GM21360 (cell line): ENCODE measurements at regions not wholly inside any gene's neighbourhood (a gene's known extent, or its start where the extent isn't known, plus 50 kb on each side); places are given as distances from the start of the nearest gene placed in this dataset.
A peak's percentile ranks its signal among the peaks of the same experiment; 100 is the strongest.

Source experiments
- ATAC-seq: cut with Tn5 transposase; IDR thresholded peaks from one replicate; pipeline ENCODE4 v1.9.1; 2021; ENCODE audit warnings: mild to moderate bottlenecking, moderate library complexity; ENCODE audit not compliant: unreplicated experiment

DNA sequence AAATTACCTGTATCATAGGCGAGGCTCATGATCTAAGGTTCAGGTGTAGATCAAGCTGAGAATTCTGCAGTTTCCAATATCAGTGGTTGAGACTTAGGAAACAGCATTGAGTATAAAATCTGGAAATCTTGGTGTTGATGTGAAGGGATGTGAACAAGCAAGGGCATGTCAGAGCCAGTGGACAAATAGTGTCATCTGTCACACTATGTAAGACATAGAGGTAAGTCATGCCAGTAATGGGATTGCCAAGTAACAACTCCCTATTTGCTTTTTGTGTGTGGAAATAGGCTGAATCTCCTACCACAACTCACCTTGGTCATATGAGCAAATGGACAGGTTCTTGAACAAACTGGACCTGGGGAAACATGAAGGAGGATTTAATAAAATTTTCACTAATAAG, 334.5 kb upstream of the EMCN start:
- no peak for ATAC-seq

DNA sequence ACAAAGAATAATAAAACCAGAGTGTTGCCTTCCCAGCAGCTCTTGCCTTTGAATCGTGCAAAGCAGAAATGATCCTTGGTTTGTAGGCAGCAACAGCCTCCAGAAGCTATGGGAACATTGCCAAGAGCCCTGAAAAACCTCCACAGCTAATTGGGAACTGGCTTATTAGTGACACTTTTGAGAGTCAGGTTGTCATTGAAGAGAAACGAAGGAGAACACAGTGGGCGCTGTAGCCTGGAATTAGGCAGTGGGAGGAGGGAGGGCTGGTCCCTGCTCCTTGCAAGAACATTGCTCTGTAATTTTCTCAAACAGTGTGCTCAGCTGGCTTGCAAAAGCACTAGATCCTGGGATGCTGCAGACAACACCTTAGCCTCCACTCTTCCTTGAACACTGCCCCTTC, 331.5 kb upstream of the EMCN start:
- no peak for ATAC-seq

DNA sequence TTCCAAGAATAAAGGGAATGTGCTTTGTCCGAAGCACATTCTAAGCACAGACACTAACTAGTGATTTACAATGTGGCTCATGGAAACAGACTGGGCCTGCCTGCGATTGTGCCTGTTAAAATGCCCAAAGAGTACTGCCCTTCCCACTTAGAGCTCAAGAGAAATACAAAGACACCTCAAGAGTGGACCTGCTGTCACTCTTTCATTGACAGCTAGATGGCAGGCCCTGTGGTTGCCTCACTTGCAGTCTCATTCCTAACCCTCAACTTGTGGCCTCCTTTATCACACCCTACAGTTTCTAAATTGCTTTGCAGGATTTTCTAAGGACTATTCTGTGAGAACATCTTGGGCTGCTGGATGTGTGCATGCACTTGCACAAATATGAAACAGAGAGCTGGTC, 331.0 kb upstream of the EMCN start:
- no peak for ATAC-seq

DNA sequence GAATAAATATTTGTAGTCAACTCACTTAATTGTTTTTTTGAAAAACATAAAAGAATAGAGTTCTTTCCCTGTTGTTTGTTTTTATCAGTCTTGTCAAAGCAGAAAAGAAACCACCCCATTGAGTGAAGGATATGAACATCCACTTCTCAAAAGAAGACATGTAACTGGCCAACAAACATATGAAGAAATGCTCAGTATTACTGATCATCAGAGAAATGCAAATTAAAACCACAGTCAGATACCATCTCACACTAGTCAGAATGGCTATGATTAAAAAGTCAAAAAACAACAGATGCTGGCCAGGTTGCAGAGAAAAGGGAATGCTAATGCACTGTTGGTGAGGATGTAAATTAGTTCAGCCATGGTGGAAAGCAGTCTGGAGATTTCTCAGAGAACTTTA, 326.1 kb upstream of the EMCN start:
- peak; percentile 58 for ATAC-seq

DNA sequence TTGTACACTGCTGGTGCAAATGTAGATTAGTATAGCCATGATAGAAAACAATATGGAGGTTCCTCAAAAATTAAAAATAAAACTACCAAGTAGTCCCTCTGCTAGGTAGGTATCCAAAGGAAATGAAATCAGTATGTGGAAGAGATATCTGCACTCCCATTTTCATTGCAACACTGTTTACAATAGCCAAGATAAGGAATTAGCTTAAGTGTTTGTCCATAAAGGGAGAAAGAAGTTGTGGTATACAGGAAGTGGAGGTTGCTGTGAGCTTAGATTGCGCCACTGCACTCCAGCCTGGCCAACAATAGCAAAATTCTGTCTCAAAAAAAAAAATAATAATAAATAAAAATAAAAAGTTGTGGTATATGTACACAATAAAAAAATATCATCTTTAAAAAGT, 325.0 kb upstream of the EMCN start:
- no peak for ATAC-seq

DNA sequence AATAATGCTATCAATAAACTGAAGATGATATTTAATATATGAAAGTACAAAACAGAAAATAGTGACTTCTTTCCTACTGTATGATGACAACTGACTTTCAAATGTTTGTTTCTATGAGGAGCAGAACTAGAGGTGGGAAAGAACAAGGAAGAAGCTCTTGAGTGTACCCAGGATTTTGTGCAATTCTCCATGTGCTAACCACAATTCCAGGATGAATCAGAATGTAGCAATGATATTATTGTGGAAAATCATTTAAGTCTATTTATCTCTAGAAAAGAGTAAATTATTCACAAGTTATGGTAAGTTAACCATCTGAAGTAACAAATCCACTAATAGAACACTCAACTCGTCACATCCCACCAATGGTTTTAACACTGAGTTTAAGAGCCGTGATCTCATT, 324.1 kb upstream of the EMCN start:
- ATAC-seq, result no peak

DNA sequence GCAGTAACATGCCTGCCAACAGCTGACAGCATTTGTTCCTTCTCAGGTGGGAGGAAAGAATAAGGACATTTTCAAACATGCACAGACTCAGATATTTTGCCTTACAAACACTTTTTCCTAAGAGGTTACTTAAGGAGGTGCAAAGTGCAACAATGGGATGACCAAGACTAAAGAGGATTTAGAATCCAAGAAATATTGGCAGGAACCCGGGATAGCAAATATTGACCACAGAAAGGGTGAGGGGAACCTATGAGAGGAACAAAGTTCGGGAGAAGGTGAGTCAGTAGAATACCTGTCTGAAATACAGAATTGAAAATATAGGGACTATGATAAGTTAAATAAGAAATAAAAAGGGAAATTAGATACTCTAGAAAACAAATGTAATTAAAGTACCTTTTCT, 321.9 kb upstream of the EMCN start:
- no peak for ATAC-seq

DNA sequence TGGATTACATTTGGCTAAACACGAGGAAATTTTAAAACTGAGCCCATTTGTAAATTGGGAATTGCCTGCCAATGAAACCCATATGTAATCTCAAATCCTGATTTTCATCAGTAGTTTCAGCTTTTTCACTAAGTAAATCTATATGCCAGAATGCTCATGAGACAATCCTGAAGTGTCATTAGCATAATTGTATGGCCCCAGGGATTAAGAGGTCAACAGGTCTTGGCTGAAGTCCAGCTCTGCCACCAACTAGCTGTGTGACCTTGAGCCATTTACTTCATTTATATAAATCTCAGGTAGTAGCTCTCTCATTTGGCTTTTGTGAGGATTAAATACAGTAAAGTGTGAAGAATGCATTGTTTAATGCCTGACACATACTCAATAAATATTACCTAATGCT, 320.5 kb upstream of the EMCN start:
- no peak for ATAC-seq

DNA sequence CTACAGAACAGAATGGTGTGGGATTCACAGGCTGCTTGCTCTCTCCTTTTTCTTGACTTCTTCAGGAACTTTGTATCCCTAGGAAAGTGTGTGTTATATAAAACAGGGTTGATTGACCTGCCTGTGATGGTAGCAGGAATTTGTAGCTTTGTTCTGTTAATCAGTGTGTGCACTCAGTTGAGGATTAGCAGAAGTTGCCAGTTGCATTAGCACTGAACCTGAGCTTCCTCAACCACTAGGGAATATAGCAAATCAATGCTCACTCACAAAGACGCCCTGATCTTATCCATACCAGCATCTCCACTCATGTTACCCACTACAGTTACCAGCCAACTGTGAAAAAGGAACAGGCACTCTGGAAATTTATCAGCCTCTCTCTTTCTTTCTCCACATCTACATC, 319.1 kb upstream of the EMCN start:
- ATAC-seq, result no peak

DNA sequence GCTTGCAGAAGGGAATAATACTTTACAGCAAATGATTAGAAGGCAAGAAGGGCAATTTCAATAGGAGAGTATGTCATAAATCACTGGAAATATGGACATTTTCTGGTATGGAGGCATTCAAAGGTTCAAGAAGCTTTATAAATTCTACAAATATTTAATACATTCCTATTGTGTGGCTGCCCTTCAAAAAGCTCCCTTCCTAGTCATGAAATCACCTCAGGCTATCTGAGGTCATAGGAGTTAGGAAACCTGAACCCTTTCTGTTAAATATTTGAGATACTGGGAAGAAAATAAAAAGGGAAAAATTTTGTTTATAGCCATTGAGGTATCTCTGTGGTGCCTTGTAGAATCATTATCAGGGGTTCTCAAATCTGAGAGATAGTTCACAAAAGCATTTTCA, 316.8 kb upstream of the EMCN start:
- ATAC-seq, result no peak

DNA sequence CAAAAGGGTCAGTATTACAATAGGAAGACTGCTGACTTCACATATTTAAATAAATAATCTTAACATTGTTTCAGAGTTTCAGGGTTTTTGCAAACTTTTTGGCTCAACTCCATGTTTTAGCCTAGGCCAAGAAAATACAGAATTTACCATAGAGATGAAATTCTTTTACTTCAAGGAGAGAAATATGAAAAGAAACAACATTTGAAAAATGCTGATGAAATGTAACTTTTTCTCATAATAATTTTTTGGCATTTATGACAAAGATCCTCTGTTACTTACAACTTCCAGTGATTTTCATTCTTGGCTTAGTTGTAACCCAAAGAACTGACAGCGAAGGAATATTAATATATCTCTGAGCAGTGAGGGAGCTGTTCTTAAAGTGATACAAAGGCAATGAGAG, 316.1 kb upstream of the EMCN start:
- no peak for ATAC-seq

DNA sequence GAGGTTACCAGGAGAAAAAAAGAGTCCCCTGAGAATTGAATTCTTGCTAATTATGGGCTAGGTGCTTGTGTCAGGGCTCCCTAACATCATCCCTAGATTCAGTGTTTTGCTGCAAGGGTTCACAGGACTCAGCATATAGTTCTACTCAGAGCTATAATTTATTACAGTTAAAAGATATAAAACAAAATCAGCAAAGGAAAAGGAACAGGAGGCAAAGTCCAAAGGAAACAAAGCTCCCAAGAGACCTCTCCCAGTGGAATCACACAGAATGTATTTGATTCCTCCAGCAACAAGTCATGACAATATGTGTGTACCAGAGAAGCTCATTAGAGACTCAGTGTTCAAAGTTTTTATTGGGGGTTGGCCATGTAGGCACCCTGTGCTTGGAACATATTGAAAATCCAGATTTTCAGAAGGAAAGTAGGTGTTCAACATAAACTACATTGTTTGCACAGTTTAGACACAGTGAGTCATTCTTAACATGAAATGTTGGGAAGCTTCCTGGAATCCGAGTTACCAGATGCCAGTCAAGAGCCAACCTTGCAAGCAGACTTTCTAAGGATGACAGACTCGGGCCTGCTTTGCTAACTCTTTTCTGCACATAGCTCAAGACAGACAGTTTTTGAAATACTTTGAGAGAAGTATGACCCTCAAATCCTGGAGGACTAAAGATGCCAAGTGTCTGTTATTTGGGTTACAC, 311.3 kb upstream of the EMCN start:
- ATAC-seq, result no peak

DNA sequence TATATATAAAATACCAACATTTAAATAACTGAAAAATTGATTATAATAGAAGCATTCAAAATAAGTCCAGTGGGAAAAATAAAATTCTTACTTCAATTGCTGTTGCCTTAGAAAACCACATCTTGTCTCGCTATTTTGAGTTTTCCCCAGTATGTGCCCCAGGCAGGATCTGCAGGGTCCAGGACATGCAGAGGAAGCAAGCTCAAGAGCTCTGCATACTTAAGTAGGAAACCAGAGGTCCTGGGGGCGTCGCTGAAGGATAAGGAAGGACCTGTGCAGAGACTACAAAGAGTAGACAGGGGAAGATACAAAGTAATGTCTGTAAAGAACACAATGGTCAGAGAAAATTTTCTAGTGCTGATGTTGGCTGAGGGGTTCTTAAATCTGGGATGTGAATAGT, 310.5 kb upstream of the EMCN start:
- no peak for ATAC-seq

DNA sequence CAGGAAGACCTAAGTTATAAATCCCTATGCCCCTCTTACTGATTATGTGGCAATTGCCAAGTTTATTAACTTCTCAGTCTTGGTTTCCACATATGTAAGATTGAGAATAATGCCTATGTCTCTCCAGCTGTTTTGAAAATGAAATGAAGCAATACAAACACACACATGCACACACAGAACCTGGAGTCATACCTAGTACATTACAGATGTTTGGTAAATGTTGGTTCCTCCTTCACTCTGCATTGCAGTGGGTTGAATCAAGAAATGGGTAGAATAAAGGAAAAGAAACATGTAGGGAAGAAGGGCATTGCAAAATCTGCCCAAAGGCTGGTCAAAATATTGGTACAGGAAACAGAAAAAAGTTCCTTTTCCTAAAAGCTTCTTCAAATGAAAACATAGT, 309.9 kb upstream of the EMCN start:
- ATAC-seq, result no peak

DNA sequence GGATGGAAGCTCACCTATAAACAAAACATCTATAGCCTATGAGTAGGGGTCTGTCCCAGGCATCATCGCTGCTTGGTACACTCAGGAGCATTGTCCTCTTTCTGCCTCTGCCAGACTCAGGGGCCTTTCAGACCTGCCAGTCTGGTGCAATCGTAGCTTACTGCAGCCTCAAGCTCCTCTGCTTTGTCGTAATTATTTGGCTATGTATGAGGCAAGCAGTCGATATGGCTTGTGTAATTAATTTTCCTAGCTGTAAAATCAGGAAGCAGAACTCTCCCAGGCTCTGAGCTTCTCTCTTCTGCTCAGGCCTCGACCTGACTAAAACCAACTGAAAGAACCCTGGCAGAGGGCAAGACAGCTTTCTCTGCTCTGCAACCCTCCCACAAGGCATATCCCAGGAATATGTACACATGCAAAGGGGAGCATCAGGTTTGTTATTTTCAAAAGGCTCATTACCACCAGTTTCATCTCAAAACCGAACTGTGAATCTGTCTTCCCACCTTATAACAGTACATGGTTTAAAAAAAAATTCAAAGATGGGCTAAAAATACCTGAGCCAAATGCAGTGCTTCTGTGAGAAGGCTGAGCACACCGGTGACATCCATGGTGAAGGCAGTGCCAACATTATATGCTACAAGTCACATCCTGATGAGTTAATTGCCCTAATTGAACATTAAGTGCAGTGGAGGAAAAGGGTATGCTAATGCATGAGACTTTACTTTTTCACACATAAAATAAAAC, 309.2 kb upstream of the EMCN start:
- no peak for ATAC-seq

DNA sequence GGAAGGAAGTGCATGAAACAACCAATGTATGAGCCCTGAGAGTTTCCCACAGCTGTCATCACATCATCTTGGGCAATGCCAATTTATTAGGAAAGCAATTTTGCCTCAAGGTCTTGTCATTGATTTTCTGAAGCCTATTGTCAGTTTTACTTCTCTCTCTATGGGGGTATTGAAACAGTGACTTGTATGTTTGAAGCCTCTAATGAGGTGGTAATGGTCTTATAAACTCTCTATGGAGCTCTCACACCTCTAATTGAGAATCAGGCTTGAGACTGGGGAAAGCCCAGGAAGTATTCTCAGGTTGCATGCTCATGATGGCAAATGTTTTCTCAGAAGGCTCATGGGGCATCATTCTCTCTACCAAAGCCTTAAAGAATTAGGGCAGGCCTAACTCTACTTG, 308.2 kb upstream of the EMCN start:
- ATAC-seq, result no peak

DNA sequence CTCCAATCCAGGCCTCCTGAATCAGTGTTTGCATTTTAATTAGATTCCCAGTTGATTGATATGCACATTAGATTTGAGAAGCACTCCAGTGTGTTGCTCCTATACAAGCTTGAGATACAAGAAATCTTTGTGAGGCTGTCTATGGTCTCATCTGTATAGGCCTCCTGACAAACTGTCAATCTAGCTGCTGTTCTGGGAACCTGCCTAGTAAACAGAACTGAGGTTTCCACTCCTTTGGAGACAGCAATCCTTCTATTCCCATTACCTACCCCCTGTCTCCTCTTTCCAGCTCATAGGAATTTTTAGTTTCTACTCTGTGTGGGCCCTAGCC, 306.1 kb upstream of the EMCN start:
- ATAC-seq, result peak; percentile 3

DNA sequence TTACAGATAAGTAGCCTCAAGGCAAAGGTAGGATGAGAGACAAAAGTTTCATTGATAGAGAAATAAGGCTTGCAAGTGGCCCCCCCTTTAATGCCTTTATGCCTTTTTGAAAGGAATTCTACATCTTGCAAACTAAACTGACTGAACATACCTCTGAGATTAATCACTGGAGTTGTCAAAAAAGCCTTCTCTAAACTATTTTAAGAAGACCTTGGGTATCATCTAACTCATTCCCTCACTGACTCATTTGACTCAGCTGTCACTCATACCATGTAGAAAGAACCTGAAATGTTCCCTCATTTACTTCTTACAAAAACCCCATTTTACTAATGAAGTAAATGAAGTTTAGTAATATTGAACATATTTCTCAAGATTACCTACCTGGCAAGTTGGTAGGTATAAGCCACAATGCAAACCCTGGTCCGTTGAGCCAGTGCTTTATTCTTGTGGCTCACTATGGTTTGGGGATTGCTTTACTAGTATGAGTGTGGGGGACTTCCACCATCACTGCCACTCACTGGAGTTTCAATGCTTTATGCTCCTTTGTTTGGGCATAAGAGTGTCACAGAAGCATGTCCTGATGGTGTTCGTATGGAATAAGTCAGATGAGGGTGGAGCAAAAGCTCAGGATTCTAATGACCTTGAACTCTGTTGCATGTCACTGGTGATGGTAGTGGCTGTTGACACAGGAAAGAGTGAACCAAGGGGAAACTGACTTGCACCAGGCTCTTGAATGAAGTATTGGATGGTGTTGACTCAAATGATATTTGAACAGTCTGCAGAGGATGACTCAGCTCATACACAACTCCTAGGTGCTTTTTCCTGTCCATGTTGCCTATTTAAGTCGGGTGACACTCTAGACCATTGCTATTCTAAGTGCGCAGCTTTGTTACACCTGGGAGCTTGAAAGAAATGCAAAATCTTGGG, 305.5 kb upstream of the EMCN start:
- ATAC-seq, result peak; percentile 80

DNA sequence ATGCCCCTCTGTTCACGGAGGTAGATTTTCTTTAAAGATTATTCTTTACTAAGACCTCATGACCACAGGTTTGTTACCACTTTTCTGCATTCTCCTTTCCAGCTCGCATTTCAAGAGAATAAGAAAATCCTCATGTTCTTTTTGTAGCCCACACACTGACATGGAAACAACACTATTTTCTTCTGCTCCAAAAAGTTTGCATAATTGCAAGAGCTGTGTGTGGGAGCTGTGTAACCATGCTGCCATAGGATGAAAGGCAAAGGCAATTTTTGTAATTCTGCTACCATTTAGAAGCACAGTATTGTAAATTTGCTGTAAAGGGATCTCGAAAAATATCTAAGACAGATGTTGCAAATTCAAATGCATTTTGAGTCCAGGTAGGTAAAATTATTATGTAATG, 302.4 kb upstream of the EMCN start:
- no peak for ATAC-seq

DNA sequence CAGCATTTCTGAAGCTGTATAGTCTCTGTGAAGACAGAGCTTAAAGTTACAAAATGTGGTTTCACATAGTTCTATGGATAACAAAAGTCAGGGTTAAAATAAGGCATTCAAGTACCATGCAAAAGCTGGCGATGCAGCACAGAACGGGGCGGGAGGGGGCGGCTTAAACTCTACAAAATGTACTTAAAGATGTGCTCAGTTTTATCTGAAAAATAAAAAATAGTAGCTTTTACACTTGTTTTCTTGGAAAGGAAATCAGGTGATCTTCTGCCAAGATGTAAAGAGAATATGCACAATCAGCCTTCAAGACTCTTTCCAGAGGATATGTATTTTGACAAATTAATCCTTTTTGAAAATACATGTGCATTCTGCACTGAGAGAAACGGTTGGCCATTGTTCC, 301.7 kb upstream of the EMCN start:
- ATAC-seq, result no peak

DNA sequence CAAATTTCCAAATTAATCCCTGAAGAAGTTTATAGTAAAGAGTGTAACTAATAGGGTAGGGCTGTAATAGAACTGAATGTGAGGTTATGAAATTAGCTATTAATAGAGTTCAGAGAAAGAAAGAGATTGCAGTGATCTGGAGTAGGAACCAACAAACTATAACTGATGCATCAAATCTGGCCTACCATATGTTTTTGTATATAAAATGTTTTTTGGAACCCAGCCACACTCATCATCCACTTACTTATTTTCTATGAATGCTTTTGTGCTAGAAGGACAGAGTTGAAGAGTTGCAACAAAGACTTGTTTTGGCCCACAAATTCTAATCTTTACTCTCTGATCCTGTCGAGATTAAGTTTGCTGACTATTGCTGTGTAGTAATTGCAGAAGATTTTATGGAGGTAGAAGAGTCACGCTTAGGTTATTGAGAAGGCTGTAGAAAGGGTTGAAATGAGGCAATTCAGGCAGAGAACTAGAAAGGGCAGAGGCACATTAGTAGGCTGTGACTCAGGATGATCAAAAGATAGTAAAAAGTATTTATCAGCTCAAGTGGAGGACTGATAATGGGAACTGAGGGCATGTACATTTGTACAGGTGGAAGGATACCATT, 298.7 kb upstream of the EMCN start:
- no peak for ATAC-seq

DNA sequence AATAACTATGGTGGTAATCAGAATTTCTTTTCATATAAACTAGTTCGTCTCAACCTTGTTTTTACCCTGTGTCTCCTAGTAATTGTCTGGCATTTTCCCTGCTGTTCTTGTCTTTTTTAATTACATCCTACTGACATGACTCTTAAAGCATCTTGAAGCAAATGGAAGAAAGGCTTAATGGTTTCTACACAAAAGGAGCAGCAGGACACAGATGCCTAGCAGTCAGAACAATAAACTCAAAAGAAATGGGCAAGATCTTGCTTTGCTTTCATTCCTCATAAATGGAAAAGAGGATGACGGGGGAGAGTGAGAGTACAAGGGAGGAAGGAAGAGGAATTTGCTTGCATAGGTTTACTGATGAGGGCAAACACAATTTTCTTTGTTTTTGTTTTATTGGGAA, 293.2 kb upstream of the EMCN start:
- no peak for ATAC-seq
